ENCODE measurements at regions not wholly inside any gene's neighbourhood (a gene's known extent, or its start where the extent isn't known, plus 50 kb on each side); places are given as distances from the start of the nearest gene placed in this dataset.

GRCh38 chr13:74084375-74084935 is 49.7 kb downstream of the KLF12 start:
- DNase-seq (ENCODE audit: low read depth, low spot score), result no peak

GRCh38 chr13:74082741-74083160 is 51.5 kb downstream of the KLF12 start:
- no peak for DNase-seq (ENCODE audit: low read depth, low spot score)

- no peak for DNase-seq (ENCODE audit: low read depth, low spot score)
Observed at GRCh38 chr13:74080762-74081161, 53.4 kb downstream of the KLF12 start.

GRCh38 chr13:74077792-74078191 is 56.4 kb downstream of the KLF12 start:
- no peak for DNase-seq (ENCODE audit: low read depth, low spot score)

GRCh38 chr13:74077375-74077774 is 56.8 kb downstream of the KLF12 start:
- no peak for DNase-seq (ENCODE audit: low read depth, low spot score)

- no peak for DNase-seq (ENCODE audit: low read depth, low spot score)
Observed at GRCh38 chr13:74074723-74075122, 59.5 kb downstream of the KLF12 start.

GRCh38 chr13:74073274-74073673 is 60.9 kb downstream of the KLF12 start:
- DNase-seq (ENCODE audit: low read depth, low spot score), result no peak

- no peak for DNase-seq (ENCODE audit: low read depth, low spot score)
Observed at GRCh38 chr13:74070513-74070912, 63.7 kb downstream of the KLF12 start.

- no peak for DNase-seq (ENCODE audit: low read depth, low spot score)
Observed at GRCh38 chr13:74070065-74070464, 64.1 kb downstream of the KLF12 start.

- no peak for DNase-seq (ENCODE audit: low read depth, low spot score)
Observed at GRCh38 chr13:74068471-74068870, 65.7 kb downstream of the KLF12 start.

GRCh38 chr13:74067818-74068217 is 66.4 kb downstream of the KLF12 start:
- DNase-seq (ENCODE audit: low read depth, low spot score), result no peak

- no peak for DNase-seq (ENCODE audit: low read depth, low spot score)
Observed at GRCh38 chr13:74066937-74067336, 67.3 kb downstream of the KLF12 start.

GRCh38 chr13:74064805-74065312 is 69.3 kb downstream of the KLF12 start:
- DNase-seq (ENCODE audit: low read depth, low spot score), result no peak

- DNase-seq (ENCODE audit: low read depth, low spot score), result no peak
Observed at GRCh38 chr13:74063533-74064100, 70.6 kb downstream of the KLF12 start.

GRCh38 chr13:74062933-74063332 is 71.3 kb downstream of the KLF12 start:
- DNase-seq (ENCODE audit: low read depth, low spot score), result no peak

- no peak for DNase-seq (ENCODE audit: low read depth, low spot score)
Observed at GRCh38 chr13:74061926-74062595, 72.1 kb downstream of the KLF12 start.

- DNase-seq (ENCODE audit: low read depth, low spot score), result no peak
Observed at GRCh38 chr13:74056801-74057542, 77.2 kb downstream of the KLF12 start.

- no peak for DNase-seq (ENCODE audit: low read depth, low spot score)
Observed at GRCh38 chr13:74052402-74052928, 81.7 kb downstream of the KLF12 start.

- DNase-seq (ENCODE audit: low read depth, low spot score), result no peak
Observed at GRCh38 chr13:74048756-74049155, 85.4 kb downstream of the KLF12 start.

- DNase-seq (ENCODE audit: low read depth, low spot score), result no peak
Observed at GRCh38 chr13:74047931-74048600, 86.1 kb downstream of the KLF12 start.

- DNase-seq (ENCODE audit: low read depth, low spot score), result no peak
Observed at GRCh38 chr13:74046431-74046830, 87.8 kb downstream of the KLF12 start.

- no peak for DNase-seq (ENCODE audit: low read depth, low spot score)
Observed at GRCh38 chr13:74045583-74045982, 88.6 kb downstream of the KLF12 start.
